ENCODE measurements at regions not wholly inside any gene's neighbourhood (a gene's known extent, or its start where the extent isn't known, plus 50 kb on each side); places are given as distances from the start of the nearest gene placed in this dataset.
A peak's percentile ranks its signal among the peaks of the same experiment; 100 is the strongest.

DNA sequence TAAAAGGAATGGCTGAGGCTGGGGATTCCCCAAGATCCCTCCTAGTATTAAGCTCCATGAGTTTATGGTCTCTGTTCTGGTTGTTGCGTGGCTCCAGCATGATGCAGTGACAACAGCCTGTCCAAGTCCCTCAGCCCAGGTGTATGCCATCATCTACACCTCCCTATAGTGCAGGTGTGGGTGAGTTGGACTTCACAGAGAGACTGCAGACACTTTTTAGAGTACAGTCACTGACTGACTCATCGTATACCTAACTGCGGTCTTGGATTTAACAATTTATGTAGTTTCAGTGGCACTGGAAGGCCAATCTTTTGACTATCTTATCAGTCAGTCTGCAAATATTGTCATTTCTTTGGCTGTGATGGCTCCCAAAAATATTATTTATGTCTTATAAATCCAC is 415.0 kb downstream of the TMX3 start:
- no peak overlapping the region for H3K4me3 ChIP-seq (ENCODE audit: low read length)
- TF ChIP-seq CTCF (conservative IDR thresholded peaks at IDR 0.05; ENCODE audit: low read length) = no peak
- DNase-seq (ENCODE audit: low read depth) = no peak

DNA sequence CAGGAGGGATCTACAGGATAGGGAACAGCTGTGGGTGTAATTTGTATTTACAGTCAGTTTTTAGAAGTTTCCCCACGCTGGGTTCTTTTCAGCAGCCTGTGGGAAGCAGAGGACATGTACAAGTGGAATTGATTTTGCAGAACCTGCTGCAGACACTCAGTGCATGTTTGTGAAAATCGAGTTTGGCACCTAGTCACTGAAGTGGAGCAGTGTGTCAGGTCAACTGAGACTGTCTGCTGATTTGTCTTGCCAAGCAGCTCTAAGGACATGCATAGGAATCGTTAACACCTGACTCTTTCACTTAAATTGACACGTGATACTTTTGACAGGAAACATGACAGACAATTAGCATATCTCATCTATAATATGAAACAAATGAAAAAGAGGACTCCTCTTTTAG is 416.6 kb downstream of the TMX3 start:
- DNase-seq (ENCODE audit: low read depth) = no peak
- H3K4me3 ChIP-seq (ENCODE audit: low read length) = no peak overlapping the region

GRCh38 chr18:68288408-68288807 is 426.5 kb downstream of the TMX3 start:
- no peak for TF ChIP-seq CTCF (conservative IDR thresholded peaks at IDR 0.05; ENCODE audit: low read length)
- no peak for DNase-seq (ENCODE audit: low read depth)
- H3K4me3 ChIP-seq (ENCODE audit: low read length) = no peak overlapping the region

More for the DNA sequence above, 416.6 kb downstream of the TMX3 start:
- TF ChIP-seq CTCF (conservative IDR thresholded peaks at IDR 0.05; ENCODE audit: low read length) = no peak

DNA sequence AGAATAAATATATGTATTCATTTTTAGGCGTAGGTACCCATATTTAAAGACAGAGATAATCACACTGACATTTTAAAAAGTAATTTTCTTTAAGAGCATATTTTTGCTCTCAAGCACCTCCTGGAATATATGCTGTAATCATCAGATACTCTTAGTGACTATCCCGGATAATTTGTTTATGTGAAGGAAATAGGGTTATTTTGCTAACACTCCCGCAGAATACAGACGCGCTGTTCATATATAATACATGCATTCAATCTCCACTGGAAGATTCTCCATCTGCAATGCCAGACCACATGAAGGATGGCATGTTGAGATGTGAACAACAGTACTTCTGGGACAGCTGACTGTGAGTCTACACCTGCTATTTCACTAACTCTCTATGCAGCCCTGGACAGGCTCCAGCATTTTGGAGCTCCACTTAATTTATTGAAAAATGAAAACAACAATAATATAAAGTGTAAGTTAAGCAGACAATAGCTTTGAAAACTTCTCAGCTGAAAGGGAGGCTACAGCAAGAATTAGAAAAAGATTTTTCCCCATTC is 430.6 kb downstream of the TMX3 start:
- TF ChIP-seq CTCF (conservative IDR thresholded peaks at IDR 0.05; ENCODE audit: low read length) = no peak
- no peak for DNase-seq (ENCODE audit: low read depth)
- H3K4me3 ChIP-seq (ENCODE audit: low read length) = no peak overlapping the region

GRCh38 chr18:68283834-68284233 is 431.1 kb downstream of the TMX3 start:
- DNase-seq (ENCODE audit: low read depth) = no peak
- H3K4me3 ChIP-seq (ENCODE audit: low read length) = no peak overlapping the region
- TF ChIP-seq CTCF (conservative IDR thresholded peaks at IDR 0.05; ENCODE audit: low read length) = no peak

GRCh38 chr18:68282232-68282631 is 432.7 kb downstream of the TMX3 start:
- DNase-seq (ENCODE audit: low read depth) = no peak
- no peak for TF ChIP-seq CTCF (conservative IDR thresholded peaks at IDR 0.05; ENCODE audit: low read length)
- no peak overlapping the region for H3K4me3 ChIP-seq (ENCODE audit: low read length)

GRCh38 chr18:68275616-68276015 is 439.3 kb downstream of the TMX3 start:
- peak; percentile 57 for DNase-seq (ENCODE audit: low read depth)
- no peak for TF ChIP-seq CTCF (conservative IDR thresholded peaks at IDR 0.05; ENCODE audit: low read length)
- H3K4me3 ChIP-seq (ENCODE audit: low read length) = no peak overlapping the region
